Jurkat, Clone E6-1 (cell line): ENCODE measurements at regions not wholly inside any gene's neighbourhood (a gene's known extent, or its start where the extent isn't known, plus 50 kb on each side); places are given as distances from the start of the nearest gene placed in this dataset.
"Not testable (repeated sequence)": the region's sequence is repeated elsewhere in the genome, so short reads cannot be mapped to it uniquely, and the experiment has no call there.

Experiments used
- DNase-seq: peaks from one replicate; pipeline ENCODE4 v3.0.0-alpha.2; 2011; ENCODE audit warnings: low read depth, low spot score
- H3K4me3 ChIP-seq: 2 replicates; pipeline ENCODE4 v1.5.1; 2011; ENCODE audit warnings: mild to moderate bottlenecking, low read length, control low read depth, moderate library complexity

- not testable (repeated sequence) for H3K4me3 ChIP-seq, DNase-seq
Observed at GRCh38 chr9:39632071-39632470, 276.6 kb downstream of the SPATA31A1 start.

- H3K4me3 ChIP-seq, DNase-seq: not testable (repeated sequence)
Observed at GRCh38 chr9:39649029-39649428, 293.6 kb downstream of the SPATA31A1 start.

GRCh38 chr9:39656960-39657603, 301.6 kb downstream of the SPATA31A1 start:
- not testable (repeated sequence) for DNase-seq, H3K4me3 ChIP-seq

- not testable (repeated sequence) for DNase-seq, H3K4me3 ChIP-seq
Observed at GRCh38 chr9:39663020-39663419, 307.6 kb downstream of the SPATA31A1 start.

- not testable (repeated sequence) for DNase-seq, H3K4me3 ChIP-seq
Observed at GRCh38 chr9:39663713-39664112, 308.2 kb downstream of the SPATA31A1 start.

GRCh38 chr9:39665020-39665419, 309.6 kb downstream of the SPATA31A1 start:
- not testable (repeated sequence) for H3K4me3 ChIP-seq, DNase-seq

- not testable (repeated sequence) for DNase-seq, H3K4me3 ChIP-seq
Observed at GRCh38 chr9:39674437-39675210, 319.2 kb downstream of the SPATA31A1 start.

- DNase-seq, H3K4me3 ChIP-seq: not testable (repeated sequence)
Observed at GRCh38 chr9:39675211-39675553, 319.7 kb downstream of the SPATA31A1 start.

- not testable (repeated sequence) for DNase-seq, H3K4me3 ChIP-seq
Observed at GRCh38 chr9:39678534-39679263, 323.2 kb downstream of the SPATA31A1 start.

- not testable (repeated sequence) for H3K4me3 ChIP-seq, DNase-seq
Observed at GRCh38 chr9:39680694-39681401, 325.4 kb downstream of the SPATA31A1 start.

GRCh38 chr9:39728862-39729261, 373.4 kb downstream of the SPATA31A1 start:
- DNase-seq, H3K4me3 ChIP-seq: not testable (repeated sequence)

GRCh38 chr9:39744898-39745297, 389.4 kb downstream of the SPATA31A1 start:
- DNase-seq, H3K4me3 ChIP-seq: not testable (repeated sequence)

GRCh38 chr9:39775570-39775969, 420.1 kb downstream of the SPATA31A1 start:
- H3K4me3 ChIP-seq, DNase-seq: not testable (repeated sequence)

GRCh38 chr9:39791356-39791755, 435.9 kb downstream of the SPATA31A1 start:
- not testable (repeated sequence) for H3K4me3 ChIP-seq, DNase-seq

GRCh38 chr9:39797935-39798334, 442.5 kb downstream of the SPATA31A1 start:
- not testable (repeated sequence) for DNase-seq, H3K4me3 ChIP-seq

- H3K4me3 ChIP-seq, DNase-seq: not testable (repeated sequence)
Observed at GRCh38 chr9:39799252-39799651, 443.8 kb downstream of the SPATA31A1 start.

GRCh38 chr9:39802561-39802960, 447.1 kb downstream of the SPATA31A1 start:
- not testable (repeated sequence) for DNase-seq, H3K4me3 ChIP-seq

- H3K4me3 ChIP-seq, DNase-seq: not testable (repeated sequence)
Observed at GRCh38 chr9:39809401-39810226, 454.1 kb downstream of the SPATA31A1 start.
